HG02938 (cell line): ENCODE measurements at regions not wholly inside any gene's neighbourhood (a gene's known extent, or its start where the extent isn't known, plus 50 kb on each side); places are given as distances from the start of the nearest gene placed in this dataset.
"Not testable (repeated sequence)": the region's sequence is repeated elsewhere in the genome, so short reads cannot be mapped to it uniquely, and the experiment has no call there.

Experiments used
- ATAC-seq: cut with Tn5 transposase; IDR thresholded peaks from one replicate; pipeline ENCODE4 v1.9.1; 2021; ENCODE audit warnings: mild to moderate bottlenecking, moderate library complexity; ENCODE audit not compliant: unreplicated experiment

GRCh38 chr19:27892500-27892899 is 1320.5 kb downstream of the UQCRFS1 start:
- no peak for ATAC-seq

- ATAC-seq: no peak
Observed at GRCh38 chr19:27891411-27891810, 1321.5 kb downstream of the UQCRFS1 start.

GRCh38 chr19:27890696-27891095 is 1322.3 kb downstream of the UQCRFS1 start:
- no peak for ATAC-seq

GRCh38 chr19:27890206-27890605 is 1322.7 kb downstream of the UQCRFS1 start:
- ATAC-seq: no peak

GRCh38 chr19:27889156-27889555 is 1323.8 kb downstream of the UQCRFS1 start:
- no peak for ATAC-seq

GRCh38 chr19:27887946-27888345 is 1325.0 kb downstream of the UQCRFS1 start:
- ATAC-seq: no peak

GRCh38 chr19:27885359-27885758 is 1327.6 kb downstream of the UQCRFS1 start:
- no peak for ATAC-seq

- no peak for ATAC-seq
Observed at GRCh38 chr19:27884376-27884775, 1328.6 kb downstream of the UQCRFS1 start.

GRCh38 chr19:27881213-27881612 is 1331.7 kb downstream of the UQCRFS1 start:
- no peak for ATAC-seq

- no peak for ATAC-seq
Observed at GRCh38 chr19:27876976-27877512, 1335.9 kb downstream of the UQCRFS1 start.

- no peak for ATAC-seq
Observed at GRCh38 chr19:27876489-27876888, 1336.5 kb downstream of the UQCRFS1 start.

- no peak for ATAC-seq
Observed at GRCh38 chr19:27872370-27872769, 1340.6 kb downstream of the UQCRFS1 start.

- no peak for ATAC-seq
Observed at GRCh38 chr19:27870293-27870692, 1342.7 kb downstream of the UQCRFS1 start.

GRCh38 chr19:27868007-27868406 is 1344.9 kb downstream of the UQCRFS1 start:
- ATAC-seq: no peak

GRCh38 chr19:27865927-27866777 is 1346.8 kb downstream of the UQCRFS1 start:
- no peak for ATAC-seq

GRCh38 chr19:27861411-27861975 is 1351.5 kb downstream of the UQCRFS1 start:
- no peak for ATAC-seq

GRCh38 chr19:27860309-27860934 is 1352.5 kb downstream of the UQCRFS1 start:
- no peak for ATAC-seq

GRCh38 chr19:27859689-27860088 is 1353.3 kb downstream of the UQCRFS1 start:
- ATAC-seq: no peak

- no peak for ATAC-seq
Observed at GRCh38 chr19:27858981-27859581, 1353.9 kb downstream of the UQCRFS1 start.

- not testable (repeated sequence) for ATAC-seq
Observed at GRCh38 chr19:27852931-27853330, 1360.0 kb downstream of the UQCRFS1 start.

GRCh38 chr19:27851543-27852060 is 1361.3 kb downstream of the UQCRFS1 start:
- no peak for ATAC-seq
